Naive B cell (primary cell): ENCODE measurements at regions not wholly inside any gene's neighbourhood (a gene's known extent, or its start where the extent isn't known, plus 50 kb on each side); places are given as distances from the start of the nearest gene placed in this dataset.
"Not testable (repeated sequence)": the region's sequence is repeated elsewhere in the genome, so short reads cannot be mapped to it uniquely, and the experiment has no call there.

Source experiments
- ATAC-seq, 2 donors: fragments of 150-1000 bp; cut with Tn5 transposase; 2 replicates each; pipeline ENCODE4 v1.10.0; 2021; ENCODE audit warnings: low read depth in 2 of 2, mild to moderate bottlenecking in 2 of 2, moderate library complexity in 2 of 2
- DNase-seq: peaks from one replicate; pipeline ENCODE4 v3.0.0; 2022
- H3K27ac Mint-ChIP-seq, 6 donors: one replicate each; pipeline ENCODE4 v1.8.0; 2020 to 2022; ENCODE audit warnings: mild to moderate bottlenecking in 6 of 6, mixed read lengths in 6 of 6, moderate library complexity in 5 of 6, inconsistent platforms in 2 of 6
- H3K27me3 Mint-ChIP-seq, 3 donors: one replicate each; pipeline ENCODE4 v1.8.0; 2021 to 2022; ENCODE audit warnings: mixed read lengths in 3 of 3, mild to moderate bottlenecking in 1 of 3
- H3K36me3 Mint-ChIP-seq, 2 donors: one replicate each; pipeline ENCODE4 v1.8.0; 2020 to 2022; ENCODE audit warnings: mixed read lengths in 2 of 2, inconsistent platforms in 1 of 2, mild to moderate bottlenecking in 1 of 2
- H3K4me1 Mint-ChIP-seq, 3 donors: one replicate each; pipeline ENCODE4 v1.8.0; 2020 to 2022; ENCODE audit warnings: mixed read lengths in 3 of 3, inconsistent platforms in 1 of 3, mild to moderate bottlenecking in 1 of 3, moderate library complexity in 1 of 3
- H3K4me3 Mint-ChIP-seq, 8 donors: one replicate each; pipeline ENCODE4 v1.8.0; 2020 to 2022; ENCODE audit warnings: mild to moderate bottlenecking in 8 of 8, mixed read lengths in 8 of 8, moderate library complexity in 8 of 8, inconsistent platforms in 2 of 8
- H3K9me3 Mint-ChIP-seq, 7 donors: one replicate each; pipeline ENCODE4 v1.8.0; 2020 to 2022; ENCODE audit warnings: mixed read lengths in 7 of 7, mild to moderate bottlenecking in 5 of 7, inconsistent platforms in 2 of 7, moderate library complexity in 1 of 7

DNA sequence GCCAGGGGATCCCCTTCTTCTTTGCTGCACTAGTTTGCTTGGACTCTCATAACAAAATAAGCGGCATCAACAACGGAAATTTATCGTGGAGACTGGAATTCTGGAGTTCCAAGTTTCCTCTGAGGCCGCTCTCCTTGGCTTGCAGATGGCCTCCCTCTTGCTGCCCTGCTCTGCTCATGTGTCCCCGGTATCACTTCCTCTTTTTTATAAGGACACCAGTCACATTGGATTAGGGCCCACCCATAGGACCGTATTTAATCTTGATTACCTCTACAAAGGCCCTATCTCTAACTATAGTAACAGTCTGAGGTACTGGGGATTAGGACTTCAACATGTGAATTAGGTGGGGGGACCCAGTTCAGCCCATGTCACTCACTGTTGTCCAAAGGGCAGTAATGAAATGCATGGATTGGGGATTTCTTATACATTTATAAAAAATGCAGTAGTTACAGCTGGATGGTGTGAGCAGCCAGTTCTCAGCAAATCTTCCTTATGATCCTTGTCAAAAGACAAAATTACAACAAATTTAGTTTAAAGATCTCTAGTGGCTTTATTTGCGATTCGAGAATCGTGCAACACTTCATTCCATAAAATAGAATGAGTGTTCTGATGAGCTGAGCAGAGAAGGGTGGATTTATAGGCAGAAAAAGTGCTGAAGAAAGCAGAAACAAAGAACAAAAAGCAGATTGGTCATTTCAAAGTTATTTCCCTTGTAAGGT is 59.3 kb upstream of the AKAP12 start:
- Mint-ChIP-seq H3K9me3 (peaks cover 0 to 16% (median 7%) of the 10 kb centered on the region in 7 donors), H3K36me3 (peaks cover 0 to 7% of the 10 kb centered on the region in 2 donors), H3K4me1 (no peaks in the 10 kb centered on the region), H3K27ac (no peak overlapping the region), H3K27me3 (peaks cover under 1 to 17% (median 11%) of the 10 kb centered on the region in 3 donors), H3K4me3 (no peak overlapping the region)
- ATAC-seq (no peak), DNase-seq (no peak)

DNA sequence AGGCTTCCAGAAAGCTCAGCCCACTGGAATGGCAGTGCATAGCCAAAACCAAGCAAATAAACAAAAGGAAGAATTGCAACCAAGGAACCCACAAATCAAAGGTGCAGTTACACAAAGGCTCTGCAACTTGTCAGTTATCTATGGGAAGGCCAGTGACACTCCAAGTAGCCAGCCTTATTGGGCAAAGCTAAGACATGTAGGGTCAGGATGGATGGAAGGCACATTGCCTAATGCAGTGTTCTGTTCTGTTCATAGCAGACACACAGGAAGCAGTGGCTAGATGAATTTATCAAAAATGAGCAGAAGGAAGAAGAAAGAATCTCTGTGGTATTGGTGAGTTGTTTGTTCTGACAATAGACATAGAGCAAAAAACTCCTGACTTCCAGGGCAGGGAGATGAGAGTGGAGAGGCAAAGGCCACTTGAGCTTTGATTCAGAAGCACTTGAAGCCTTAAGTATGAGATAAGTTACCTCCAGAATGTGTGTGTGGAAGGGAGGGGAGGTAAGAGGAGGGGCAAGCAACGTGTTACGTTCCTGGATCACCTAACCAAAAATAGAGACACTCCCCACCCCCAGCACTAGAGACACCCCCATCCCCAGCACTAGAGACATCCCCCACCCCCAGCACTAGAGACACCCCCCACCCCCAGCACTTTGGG is 57.9 kb upstream of the AKAP12 start:
- Mint-ChIP-seq H3K4me1 (no peaks in the 10 kb centered on the region), H3K27ac (no peak overlapping the region), H3K36me3 (peaks cover 0 to 7% of the 10 kb centered on the region in 2 donors), H3K4me3 (no peak overlapping the region), H3K9me3 (peaks cover 0 to 16% (median 7%) of the 10 kb centered on the region in 7 donors), H3K27me3 (peaks cover 0 to 14% (median 4%) of the 10 kb centered on the region in 3 donors)
- ATAC-seq (no peak), DNase-seq (no peak)

GRCh38 chr6:151182958-151183357 is 56.8 kb upstream of the AKAP12 start:
- H3K36me3 Mint-ChIP-seq, result not testable (repeated sequence)

GRCh38 chr6:151185148-151185547 is 54.6 kb upstream of the AKAP12 start:
- DNase-seq (no peak), ATAC-seq (no peak)
- H3K4me3 Mint-ChIP-seq, result no peak overlapping the region
- peaks cover 0 to 7% of the 10 kb centered on the region in 2 donors for H3K36me3 Mint-ChIP-seq
- H3K9me3 Mint-ChIP-seq, result peaks cover 0 to 12% (median 7%) of the 10 kb centered on the region in 7 donors
- H3K4me1 Mint-ChIP-seq, result no peaks in the 10 kb centered on the region
- peaks cover 0 to 4% (median 0%) of the 10 kb centered on the region in 3 donors for H3K27me3 Mint-ChIP-seq
- no peak overlapping the region for H3K27ac Mint-ChIP-seq

More at GRCh38 chr6:151182958-151183357, 56.8 kb upstream of the AKAP12 start:
- H3K27me3 Mint-ChIP-seq, H3K27ac Mint-ChIP-seq, H3K4me3 Mint-ChIP-seq, ATAC-seq, DNase-seq, H3K4me1 Mint-ChIP-seq: not testable (repeated sequence)
- H3K9me3 Mint-ChIP-seq, result peaks cover 0 to 16% (median 7%) of the 10 kb centered on the region in 7 donors

DNA sequence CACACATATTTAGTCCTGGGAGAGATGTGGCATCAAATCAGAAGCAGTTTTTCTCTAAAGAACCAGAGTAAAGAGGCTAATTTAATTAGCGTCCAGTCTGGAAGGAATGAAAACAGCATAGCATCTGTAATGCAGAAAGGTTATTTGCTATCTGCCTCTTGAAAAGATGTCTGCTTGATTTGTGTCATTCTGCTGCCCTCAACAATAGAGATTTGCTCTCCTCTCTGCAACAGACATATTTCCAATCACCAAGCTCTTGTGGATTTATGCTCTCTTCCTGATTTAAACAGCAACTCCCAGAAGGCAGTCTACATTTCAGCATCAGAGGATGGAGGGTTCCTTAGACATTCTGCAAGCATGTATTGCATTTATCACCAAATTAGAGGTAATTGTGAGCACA is 53.5 kb upstream of the AKAP12 start:
- DNase-seq (no peak), ATAC-seq (no peak)
- Mint-ChIP-seq H3K36me3 (peaks cover 0 to 7% of the 10 kb centered on the region in 2 donors), H3K27me3 (no peaks in the 10 kb centered on the region), H3K4me1 (no peaks in the 10 kb centered on the region), H3K4me3 (no peak overlapping the region), H3K27ac (no peak overlapping the region), H3K9me3 (peaks cover 0 to 8% (median 6%) of the 10 kb centered on the region in 7 donors)

GRCh38 chr6:151186804-151187330 is 52.9 kb upstream of the AKAP12 start:
- ATAC-seq (no peak), DNase-seq (no peak)
- Mint-ChIP-seq H3K27ac (no peak overlapping the region), H3K27me3 (no peaks in the 10 kb centered on the region), H3K9me3 (peaks cover 0 to 8% (median 5%) of the 10 kb centered on the region in 7 donors), H3K4me1 (no peaks in the 10 kb centered on the region), H3K4me3 (no peak overlapping the region), H3K36me3 (peaks cover 0 to 7% of the 10 kb centered on the region in 2 donors)
